Activated naive CD8-positive, alpha-beta T cell treated with anti-CD3 and anti-CD28 coated beads, Interleukin-2, amount 50 U/mL, for 24 hours (primary cell): ENCODE measurements at regions not wholly inside any gene's neighbourhood (a gene's known extent, or its start where the extent isn't known, plus 50 kb on each side); places are given as distances from the start of the nearest gene placed in this dataset.
A peak's percentile ranks its signal among the peaks of the same experiment; 100 is the strongest.

Experiments
- ATAC-seq: fragments of 150-1000 bp; cut with Tn5 transposase; one replicate; pipeline ENCODE4 v1.10.0; 2021
- DNase-seq: peaks from one replicate; pipeline ENCODE4 v3.0.0; 2021
- H3K27ac Mint-ChIP-seq: one replicate; pipeline ENCODE4 v1.8.0; 2021; ENCODE audit warnings: mild to moderate bottlenecking, mixed read lengths
- H3K27me3 Mint-ChIP-seq: one replicate; pipeline ENCODE4 v1.8.0; 2021; ENCODE audit warnings: mixed read lengths
- H3K36me3 Mint-ChIP-seq: one replicate; pipeline ENCODE4 v1.8.0; 2021; ENCODE audit warnings: low read depth, mixed read lengths
- H3K4me1 Mint-ChIP-seq: one replicate; pipeline ENCODE4 v1.8.0; 2021; ENCODE audit warnings: mixed read lengths
- H3K4me3 Mint-ChIP-seq: one replicate; pipeline ENCODE4 v1.8.0; 2021; ENCODE audit warnings: mild to moderate bottlenecking, moderate library complexity, mixed read lengths
- H3K9me3 Mint-ChIP-seq: one replicate; pipeline ENCODE4 v1.8.0; 2021; ENCODE audit warnings: mixed read lengths

- no peak overlapping the region for H3K27ac Mint-ChIP-seq
- H3K4me1 Mint-ChIP-seq: no peaks in the 10 kb centered on the region
- no peak for DNase-seq
- no peaks in the 10 kb centered on the region for H3K27me3 Mint-ChIP-seq
- peak; percentile 46 for ATAC-seq
- H3K4me3 Mint-ChIP-seq: no peak overlapping the region
- H3K36me3 Mint-ChIP-seq: no peaks in the 10 kb centered on the region
- H3K9me3 Mint-ChIP-seq: no peaks in the 10 kb centered on the region
These were observed 253.9 kb upstream of the PCSK5 start for GRCh38 chr9:75636427-75637045.

- no peaks in the 10 kb centered on the region for H3K9me3 Mint-ChIP-seq
- H3K36me3 Mint-ChIP-seq: no peaks in the 10 kb centered on the region
- H3K4me3 Mint-ChIP-seq: no peak overlapping the region
- no peak for DNase-seq
- H3K27me3 Mint-ChIP-seq: no peaks in the 10 kb centered on the region
- no peak overlapping the region for H3K27ac Mint-ChIP-seq
- H3K4me1 Mint-ChIP-seq: no peaks in the 10 kb centered on the region
- no peak for ATAC-seq
These were observed 250.4 kb upstream of the PCSK5 start for GRCh38 chr9:75639971-75640610.

- Mint-ChIP-seq H3K27ac (no peak overlapping the region), H3K36me3 (no peaks in the 10 kb centered on the region), H3K9me3 (no peaks in the 10 kb centered on the region), H3K4me1 (no peaks in the 10 kb centered on the region), H3K4me3 (no peak overlapping the region), H3K27me3 (no peaks in the 10 kb centered on the region)
- ATAC-seq (no peak), DNase-seq (no peak)
These were observed 248.0 kb upstream of the PCSK5 start for GRCh38 chr9:75642522-75642921.

- ATAC-seq: no peak
- no peak for DNase-seq
- Mint-ChIP-seq H3K27me3 (no peaks in the 10 kb centered on the region), H3K36me3 (no peaks in the 10 kb centered on the region), H3K27ac (no peak overlapping the region), H3K4me3 (no peak overlapping the region), H3K4me1 (no peaks in the 10 kb centered on the region), H3K9me3 (no peaks in the 10 kb centered on the region)
These were observed 245.8 kb upstream of the PCSK5 start for GRCh38 chr9:75644649-75645048.

- no peaks in the 10 kb centered on the region for H3K4me1 Mint-ChIP-seq
- H3K27ac Mint-ChIP-seq: no peak overlapping the region
- H3K27me3 Mint-ChIP-seq: peaks cover 8% of the 10 kb centered on the region
- no peak for DNase-seq
- ATAC-seq: no peak
- no peak overlapping the region for H3K4me3 Mint-ChIP-seq
- no peaks in the 10 kb centered on the region for H3K36me3 Mint-ChIP-seq
- no peaks in the 10 kb centered on the region for H3K9me3 Mint-ChIP-seq
These were observed 242.4 kb upstream of the PCSK5 start for GRCh38 chr9:75648034-75648433.

- H3K4me3 Mint-ChIP-seq: no peak overlapping the region
These were observed 241.4 kb upstream of the PCSK5 start for GRCh38 chr9:75649060-75649459.

GRCh38 chr9:75651709-75652108 is 238.8 kb upstream of the PCSK5 start:
- ATAC-seq: no peak
- Mint-ChIP-seq H3K4me1 (no peaks in the 10 kb centered on the region), H3K27me3 (peaks cover 10% of the 10 kb centered on the region), H3K27ac (no peak overlapping the region), H3K9me3 (no peaks in the 10 kb centered on the region), H3K4me3 (no peak overlapping the region), H3K36me3 (no peaks in the 10 kb centered on the region)
- DNase-seq: no peak

More at GRCh38 chr9:75649060-75649459, 241.4 kb upstream of the PCSK5 start:
- Mint-ChIP-seq H3K36me3 (no peaks in the 10 kb centered on the region), H3K4me1 (no peaks in the 10 kb centered on the region), H3K27me3 (peaks cover 10% of the 10 kb centered on the region), H3K9me3 (no peaks in the 10 kb centered on the region), H3K27ac (no peak overlapping the region)
- ATAC-seq (no peak), DNase-seq (no peak)

- Mint-ChIP-seq H3K4me3 (no peak overlapping the region), H3K4me1 (no peaks in the 10 kb centered on the region), H3K27me3 (peaks cover 10% of the 10 kb centered on the region), H3K27ac (no peak overlapping the region), H3K9me3 (no peaks in the 10 kb centered on the region), H3K36me3 (no peaks in the 10 kb centered on the region)
- no peak for DNase-seq
- ATAC-seq: no peak
These were observed 237.1 kb upstream of the PCSK5 start for GRCh38 chr9:75653335-75653734.

- Mint-ChIP-seq H3K27ac (no peak overlapping the region), H3K4me3 (no peak overlapping the region), H3K4me1 (no peaks in the 10 kb centered on the region), H3K36me3 (no peaks in the 10 kb centered on the region), H3K9me3 (no peaks in the 10 kb centered on the region), H3K27me3 (peaks cover 10% of the 10 kb centered on the region)
- no peak for ATAC-seq
- DNase-seq: no peak
These were observed 236.7 kb upstream of the PCSK5 start for GRCh38 chr9:75653750-75654149.

- Mint-ChIP-seq H3K36me3 (no peaks in the 10 kb centered on the region), H3K27ac (no peak overlapping the region), H3K9me3 (no peaks in the 10 kb centered on the region), H3K27me3 (peaks cover 2% of the 10 kb centered on the region), H3K4me1 (no peaks in the 10 kb centered on the region), H3K4me3 (no peak overlapping the region)
- no peak for ATAC-seq
- no peak for DNase-seq
These were observed 233.5 kb upstream of the PCSK5 start for GRCh38 chr9:75657015-75657414.

GRCh38 chr9:75658301-75658905 is 232.1 kb upstream of the PCSK5 start:
- H3K4me1 Mint-ChIP-seq: no peaks in the 10 kb centered on the region
- no peak for DNase-seq

GRCh38 chr9:75664597-75664996 is 225.9 kb upstream of the PCSK5 start:
- DNase-seq: no peak

More at GRCh38 chr9:75658301-75658905, 232.1 kb upstream of the PCSK5 start:
- no peak overlapping the region for H3K4me3 Mint-ChIP-seq
- H3K36me3 Mint-ChIP-seq: no peaks in the 10 kb centered on the region
- H3K27me3 Mint-ChIP-seq: no peaks in the 10 kb centered on the region
- no peak for ATAC-seq
- H3K9me3 Mint-ChIP-seq: no peaks in the 10 kb centered on the region
- H3K27ac Mint-ChIP-seq: no peak overlapping the region

GRCh38 chr9:75666856-75667554 is 223.5 kb upstream of the PCSK5 start:
- Mint-ChIP-seq H3K36me3 (no peaks in the 10 kb centered on the region), H3K27ac (no peak overlapping the region), H3K9me3 (no peaks in the 10 kb centered on the region), H3K4me3 (no peak overlapping the region), H3K4me1 (no peaks in the 10 kb centered on the region), H3K27me3 (peaks cover 4% of the 10 kb centered on the region)
- ATAC-seq: no peak
- no peak for DNase-seq

More at GRCh38 chr9:75664597-75664996, 225.9 kb upstream of the PCSK5 start:
- H3K4me3 Mint-ChIP-seq: no peak overlapping the region
- no peaks in the 10 kb centered on the region for H3K4me1 Mint-ChIP-seq
- ATAC-seq: no peak
- no peaks in the 10 kb centered on the region for H3K36me3 Mint-ChIP-seq
- no peaks in the 10 kb centered on the region for H3K9me3 Mint-ChIP-seq
- peaks cover 4% of the 10 kb centered on the region for H3K27me3 Mint-ChIP-seq
- H3K27ac Mint-ChIP-seq: no peak overlapping the region

- no peaks in the 10 kb centered on the region for H3K9me3 Mint-ChIP-seq
- H3K27ac Mint-ChIP-seq: no peak overlapping the region
- H3K4me1 Mint-ChIP-seq: peaks cover 2% of the 10 kb centered on the region
- ATAC-seq: no peak
- peaks cover 10% of the 10 kb centered on the region for H3K27me3 Mint-ChIP-seq
- H3K4me3 Mint-ChIP-seq: no peak overlapping the region
- DNase-seq: no peak
- H3K36me3 Mint-ChIP-seq: no peaks in the 10 kb centered on the region
These were observed 220.8 kb upstream of the PCSK5 start for GRCh38 chr9:75669721-75670120.

- H3K9me3 Mint-ChIP-seq: no peaks in the 10 kb centered on the region
- peaks cover 2% of the 10 kb centered on the region for H3K4me1 Mint-ChIP-seq
- H3K27ac Mint-ChIP-seq: no peak overlapping the region
- H3K4me3 Mint-ChIP-seq: no peak overlapping the region
- ATAC-seq (no peak), DNase-seq (no peak)
- peaks cover 10% of the 10 kb centered on the region for H3K27me3 Mint-ChIP-seq
- H3K36me3 Mint-ChIP-seq: no peaks in the 10 kb centered on the region
These were observed 219.1 kb upstream of the PCSK5 start for GRCh38 chr9:75671354-75671753.
